Coronary artery (tissue), 2 donors: ENCODE measurements at regions not wholly inside any gene's neighbourhood (a gene's known extent, or its start where the extent isn't known, plus 50 kb on each side); places are given as distances from the start of the nearest gene placed in this dataset.

Experiments used
- DNase-seq: peaks from one replicate; pipeline ENCODE4 v3.0.0-alpha.2; 2017; ENCODE audit warnings: low spot score
- H3K27ac ChIP-seq, 2 donors: fragments of 200-600 bp; sonication (generic); one replicate each; pipeline ENCODE4 v1.5.1; 2016 to 2019
- H3K4me3 ChIP-seq: fragments of 200-600 bp; sonication (generic); 2 replicates; pipeline ENCODE4 v1.5.1; 2016; ENCODE audit warnings: mild to moderate bottlenecking, moderate library complexity
- TF ChIP-seq, protein P1 (sequence below): fragments of 200-600 bp; sonication (generic); IDR thresholded peaks from one replicate; pipeline ENCODE4 v1.5.1; 2019; ENCODE audit warnings: antibody characterized with exemption

DNA sequence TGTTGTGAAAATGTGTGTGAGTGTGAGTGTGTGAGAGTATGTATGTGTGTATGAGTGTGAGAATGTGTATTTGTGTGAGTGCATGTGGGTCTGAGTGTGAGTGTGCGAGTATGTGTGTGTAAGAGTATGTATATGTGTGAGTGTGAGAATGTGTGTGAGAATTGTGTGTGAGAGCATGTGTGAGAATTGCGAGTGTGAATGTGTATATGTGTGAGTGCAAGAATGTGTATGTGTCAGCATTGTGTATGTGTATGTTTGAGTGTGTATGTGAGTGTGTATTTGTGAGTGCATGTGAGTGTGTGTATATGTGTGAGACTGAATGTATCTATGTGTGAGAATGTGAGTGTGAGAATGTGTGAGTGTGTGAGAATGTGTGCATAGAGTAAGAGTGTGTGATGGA is 72.0 kb upstream of the PCBD1 start:
- TF ChIP-seq, protein P1, sequence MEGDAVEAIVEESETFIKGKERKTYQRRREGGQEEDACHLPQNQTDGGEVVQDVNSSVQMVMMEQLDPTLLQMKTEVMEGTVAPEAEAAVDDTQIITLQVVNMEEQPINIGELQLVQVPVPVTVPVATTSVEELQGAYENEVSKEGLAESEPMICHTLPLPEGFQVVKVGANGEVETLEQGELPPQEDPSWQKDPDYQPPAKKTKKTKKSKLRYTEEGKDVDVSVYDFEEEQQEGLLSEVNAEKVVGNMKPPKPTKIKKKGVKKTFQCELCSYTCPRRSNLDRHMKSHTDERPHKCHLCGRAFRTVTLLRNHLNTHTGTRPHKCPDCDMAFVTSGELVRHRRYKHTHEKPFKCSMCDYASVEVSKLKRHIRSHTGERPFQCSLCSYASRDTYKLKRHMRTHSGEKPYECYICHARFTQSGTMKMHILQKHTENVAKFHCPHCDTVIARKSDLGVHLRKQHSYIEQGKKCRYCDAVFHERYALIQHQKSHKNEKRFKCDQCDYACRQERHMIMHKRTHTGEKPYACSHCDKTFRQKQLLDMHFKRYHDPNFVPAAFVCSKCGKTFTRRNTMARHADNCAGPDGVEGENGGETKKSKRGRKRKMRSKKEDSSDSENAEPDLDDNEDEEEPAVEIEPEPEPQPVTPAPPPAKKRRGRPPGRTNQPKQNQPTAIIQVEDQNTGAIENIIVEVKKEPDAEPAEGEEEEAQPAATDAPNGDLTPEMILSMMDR: no peak
- no peak overlapping the region for H3K4me3 ChIP-seq
- H3K27ac ChIP-seq: no peak overlapping the region
- no peak for DNase-seq

DNA sequence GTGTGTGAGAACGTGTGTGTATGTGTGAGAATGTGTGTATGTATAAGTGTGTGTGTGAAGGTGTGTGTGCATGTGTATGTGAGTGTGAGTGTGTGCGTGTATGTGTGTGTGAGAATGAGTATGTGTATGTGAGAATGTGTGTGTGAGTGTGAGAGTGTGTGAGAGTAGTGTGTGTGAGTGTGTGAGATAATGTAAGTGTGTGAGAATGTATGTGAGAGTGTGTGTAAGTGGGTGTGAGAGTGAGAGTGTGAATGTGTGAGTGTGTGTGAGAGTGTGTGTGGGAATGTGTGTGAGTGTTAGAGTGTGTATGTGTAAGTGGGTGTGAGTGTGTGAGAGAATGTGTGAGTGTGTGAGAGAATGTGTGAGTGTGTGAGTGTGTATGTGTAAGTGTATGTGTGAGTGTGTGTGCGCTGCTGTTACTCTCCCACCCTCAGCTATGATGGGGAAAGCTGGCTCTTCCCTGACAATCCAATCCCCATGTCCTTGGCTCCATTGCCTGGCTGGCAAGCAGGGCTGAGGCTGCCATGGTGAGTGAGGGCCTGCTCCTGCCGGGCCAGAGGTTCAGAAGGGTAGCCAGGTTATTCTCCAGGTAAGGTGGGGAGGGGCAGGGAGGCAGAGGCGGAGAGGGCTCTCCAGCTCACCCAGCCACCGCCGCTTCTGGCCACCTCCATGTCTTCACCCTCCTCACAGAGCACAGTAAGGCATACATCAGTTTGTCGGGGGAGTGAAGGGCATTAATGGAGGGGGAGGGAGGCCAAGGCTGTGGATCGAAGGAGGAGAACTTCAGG is 72.6 kb upstream of the PCBD1 start:
- Histone ChIP-seq H3K4me3 (no peak overlapping the region), H3K27ac (no peak overlapping the region)
- no peak for DNase-seq
- TF ChIP-seq, protein P1: no peak

DNA sequence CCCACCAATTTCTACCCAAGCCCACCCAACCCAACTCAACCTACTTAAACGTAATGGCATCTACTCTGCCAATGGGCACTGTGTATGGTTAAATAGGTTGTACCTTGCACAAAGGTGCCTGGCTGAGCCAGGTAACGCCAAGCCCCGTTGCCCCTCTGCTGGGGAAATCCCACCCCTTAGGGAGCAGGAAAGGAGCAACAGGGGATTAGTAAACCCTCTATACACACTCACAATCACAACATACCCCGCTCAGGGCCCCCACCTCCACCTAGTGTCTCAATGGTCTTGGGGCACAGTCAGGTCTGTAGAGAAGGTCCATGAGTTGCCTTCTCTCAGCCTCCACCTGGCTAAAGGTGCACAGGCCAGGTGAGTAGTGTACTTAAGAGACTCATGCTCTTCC is 74.3 kb upstream of the PCBD1 start:
- no peak for DNase-seq
- H3K27ac ChIP-seq: no peak overlapping the region
- H3K4me3 ChIP-seq: no peak overlapping the region
- TF ChIP-seq, protein P1: no peak

DNA sequence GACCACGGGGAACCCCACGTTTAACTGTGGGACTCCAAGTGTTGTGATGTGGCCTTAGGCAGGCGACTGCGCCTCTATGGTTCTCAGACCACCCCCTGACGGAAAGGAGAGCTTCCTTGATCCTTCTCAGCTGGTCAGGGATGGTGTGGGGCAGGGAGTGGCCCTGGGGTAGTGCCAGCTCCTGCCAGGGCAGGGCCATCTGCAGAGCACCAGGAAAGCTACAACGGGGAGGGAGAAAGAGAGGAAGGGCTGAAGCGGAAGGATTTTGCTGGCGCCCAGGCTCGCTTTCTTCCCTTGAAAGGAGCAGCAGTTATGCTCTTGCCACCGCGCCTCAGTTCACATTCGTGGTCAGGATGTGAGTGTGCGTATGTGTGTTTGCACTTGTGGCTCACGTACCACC is 74.9 kb upstream of the PCBD1 start:
- no peak overlapping the region for H3K4me3 ChIP-seq
- TF ChIP-seq, protein P1: no peak
- no peak for DNase-seq
- no peak overlapping the region for H3K27ac ChIP-seq

DNA sequence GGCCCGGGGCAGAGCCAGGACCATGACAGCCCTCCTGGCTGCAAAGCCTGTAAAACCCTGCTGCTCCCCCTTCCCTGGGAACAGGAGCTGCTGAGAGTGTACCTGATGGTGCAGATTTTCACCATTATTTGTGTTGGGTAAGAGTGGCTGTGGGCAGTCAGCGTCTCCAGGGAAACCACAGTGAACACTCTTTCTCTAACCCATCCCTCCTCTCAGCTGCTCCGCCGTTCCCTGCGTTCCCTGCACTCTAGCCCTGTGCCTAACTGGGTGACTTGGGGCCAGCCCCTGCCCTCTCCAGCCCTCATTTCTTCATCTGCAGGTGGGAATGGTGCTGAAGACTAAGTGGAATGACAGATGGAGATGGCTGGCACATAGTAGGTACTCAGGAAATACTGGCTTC is 75.9 kb upstream of the PCBD1 start:
- no peak for DNase-seq
- no peak overlapping the region for H3K27ac ChIP-seq
- TF ChIP-seq, protein P1: no peak
- no peak overlapping the region for H3K4me3 ChIP-seq

DNA sequence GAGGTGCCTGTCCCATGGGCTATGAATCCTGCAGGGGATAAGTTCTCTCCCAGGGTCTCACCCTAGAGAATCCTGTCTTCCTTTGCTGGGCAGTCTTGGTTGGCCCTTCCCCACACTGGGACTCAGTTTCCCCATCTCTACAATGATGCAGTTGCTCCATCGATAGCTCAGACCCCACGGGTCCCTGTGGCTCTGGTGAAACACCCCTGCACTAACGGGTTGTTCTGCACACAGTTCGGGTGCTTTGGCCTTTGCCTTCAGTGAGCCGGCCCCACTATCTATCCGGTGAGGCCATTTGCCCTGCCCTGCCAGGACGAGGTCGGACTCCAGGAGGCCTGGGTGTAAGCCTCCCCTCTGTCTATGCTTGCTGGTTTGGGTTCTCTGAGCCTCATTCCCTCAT is 76.5 kb upstream of the PCBD1 start:
- H3K4me3 ChIP-seq: no peak overlapping the region
- no peak overlapping the region for H3K27ac ChIP-seq
- DNase-seq: no peak
- TF ChIP-seq, protein P1: no peak

DNA sequence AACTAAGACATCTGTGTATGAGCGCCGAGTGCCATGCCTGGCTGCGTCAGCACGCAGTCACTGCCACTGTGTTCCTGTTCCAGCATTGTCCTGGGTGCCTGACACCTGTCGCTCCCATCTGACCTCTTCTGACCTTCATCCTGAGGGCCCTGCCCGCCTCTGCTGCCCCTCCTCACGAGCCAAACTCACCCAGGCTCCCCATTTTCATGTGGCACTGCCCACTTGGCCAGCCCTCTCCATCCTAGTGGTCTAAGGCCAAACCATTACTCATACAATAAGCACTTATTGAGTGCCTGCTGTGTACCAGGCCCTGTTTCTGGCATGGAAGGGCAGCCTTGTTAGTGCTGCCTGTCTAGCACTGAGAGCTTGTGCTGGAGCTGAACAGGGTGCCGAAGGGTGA is 77.2 kb upstream of the PCBD1 start:
- no peak for DNase-seq
- TF ChIP-seq, protein P1: no peak
- no peak overlapping the region for H3K4me3 ChIP-seq
- no peak overlapping the region for H3K27ac ChIP-seq
